HG03520 (cell line): ENCODE measurements at regions not wholly inside any gene's neighbourhood (a gene's known extent, or its start where the extent isn't known, plus 50 kb on each side); places are given as distances from the start of the nearest gene placed in this dataset.
"Not testable (repeated sequence)": the region's sequence is repeated elsewhere in the genome, so short reads cannot be mapped to it uniquely, and the experiment has no call there.

Source experiments
- ATAC-seq: cut with Tn5 transposase; IDR thresholded peaks from one replicate; pipeline ENCODE4 v1.9.1; 2021; ENCODE audit warnings: mild to moderate bottlenecking, moderate library complexity; ENCODE audit not compliant: unreplicated experiment

- peak; percentile 23 for ATAC-seq
These were observed 118.5 kb upstream of the OTUD4 start for GRCh38 chr4:145298885-145299284.

- ATAC-seq = no peak
These were observed 117.2 kb upstream of the OTUD4 start for GRCh38 chr4:145297556-145297955.

- ATAC-seq = no peak
These were observed 115.2 kb upstream of the OTUD4 start for GRCh38 chr4:145295547-145295946.

- no peak for ATAC-seq
These were observed 114.7 kb upstream of the OTUD4 start for GRCh38 chr4:145295122-145295521.

- ATAC-seq = no peak
These were observed 113.3 kb upstream of the OTUD4 start for GRCh38 chr4:145293658-145294057.

- no peak for ATAC-seq
These were observed 110.6 kb upstream of the OTUD4 start for GRCh38 chr4:145290955-145291354.

GRCh38 chr4:145289403-145290076 is 109.2 kb upstream of the OTUD4 start:
- ATAC-seq = no peak

GRCh38 chr4:145287351-145287750 is 107.0 kb upstream of the OTUD4 start:
- ATAC-seq = no peak

- no peak for ATAC-seq
These were observed 105.5 kb upstream of the OTUD4 start for GRCh38 chr4:145285928-145286327.

- no peak for ATAC-seq
These were observed 103.5 kb upstream of the OTUD4 start for GRCh38 chr4:145283909-145284308.

- no peak for ATAC-seq
These were observed 101.6 kb upstream of the OTUD4 start for GRCh38 chr4:145281951-145282350.

GRCh38 chr4:145281224-145281623 is 100.8 kb upstream of the OTUD4 start:
- no peak for ATAC-seq

- ATAC-seq = no peak
These were observed 100.2 kb upstream of the OTUD4 start for GRCh38 chr4:145280541-145280940.

GRCh38 chr4:145279122-145279960 is 99.0 kb upstream of the OTUD4 start:
- ATAC-seq = no peak

- ATAC-seq = no peak
These were observed 98.1 kb upstream of the OTUD4 start for GRCh38 chr4:145278341-145279121.

- no peak for ATAC-seq
These were observed 96.6 kb upstream of the OTUD4 start for GRCh38 chr4:145277011-145277410.

- no peak for ATAC-seq
These were observed 95.7 kb upstream of the OTUD4 start for GRCh38 chr4:145276050-145276449.

GRCh38 chr4:145271194-145271593 is 90.8 kb upstream of the OTUD4 start:
- no peak for ATAC-seq

GRCh38 chr4:145266881-145267280 is 86.5 kb upstream of the OTUD4 start:
- ATAC-seq = no peak

GRCh38 chr4:145260091-145260490 is 79.7 kb upstream of the OTUD4 start:
- no peak for ATAC-seq

- ATAC-seq = not testable (repeated sequence)
These were observed 74.9 kb upstream of the OTUD4 start for GRCh38 chr4:145255311-145255710.

- no peak for ATAC-seq
These were observed 71.8 kb upstream of the OTUD4 start for GRCh38 chr4:145252190-145252589.
